GM12891 (cell line): ENCODE measurements at regions not wholly inside any gene's neighbourhood (a gene's known extent, or its start where the extent isn't known, plus 50 kb on each side); places are given as distances from the start of the nearest gene placed in this dataset.

Experiments used
- PAX5 ChIP-seq: IDR thresholded peaks from 2 replicates; pipeline ENCODE4 v1.6.1; 2011; ENCODE audit warnings: low read length, moderate library complexity, mild to moderate bottlenecking; ENCODE audit not compliant: insufficient read depth, severe bottlenecking
- POLR2A ChIP-seq: IDR thresholded peaks from 2 replicates; pipeline ENCODE4 v1.6.1; 2011; ENCODE audit warnings: low read depth, low read length, control low read depth
- POLR2AphosphoS5 ChIP-seq: IDR thresholded peaks from 2 replicates; pipeline ENCODE4 v1.6.1; 2011; ENCODE audit warnings: low read depth, low read length, control low read depth
- SPI1 ChIP-seq: IDR thresholded peaks from 2 replicates; pipeline ENCODE4 v1.6.1; 2011; ENCODE audit warnings: low read depth, low read length, control low read depth
- TAF1 ChIP-seq: IDR thresholded peaks from 2 replicates; pipeline ENCODE4 v1.6.1; 2011; ENCODE audit warnings: low read depth, low read length, control low read depth

- TF ChIP-seq POLR2A (no peak), POLR2AphosphoS5 (no peak), SPI1 (no peak), TAF1 (no peak), PAX5 (no peak)
These were observed 1324.1 kb downstream of the CDH8 start for GRCh38 chr16:60712144-60712543.
